ENCODE measurements at regions not wholly inside any gene's neighbourhood (a gene's known extent, or its start where the extent isn't known, plus 50 kb on each side); places are given as distances from the start of the nearest gene placed in this dataset.

GRCh38 chr11:38356255-38356654 lies 1758.2 kb upstream of the RAG2 start:
- TF ChIP-seq LEF1 (IDR thresholded peaks at IDR 0.05; ENCODE audit: borderline replicate concordance) = no peak
- TF ChIP-seq ZNF384 (IDR thresholded peaks at IDR 0.05) = no peak
- no peak for TF ChIP-seq SP1 (IDR thresholded peaks at IDR 0.05)
